Neural progenitor cell (in vitro differentiated cells): ENCODE measurements at regions not wholly inside any gene's neighbourhood (a gene's known extent, or its start where the extent isn't known, plus 50 kb on each side); places are given as distances from the start of the nearest gene placed in this dataset.

Experiments used
- EZH2 ChIP-seq: fragments of 200-600 bp; sonication (generic); IDR thresholded peaks from 2 replicates; pipeline ENCODE4 v1.6.1; 2017; ENCODE audit warnings: antibody characterized with exemption, mild to moderate bottlenecking, moderate library complexity
- TF ChIP-seq, protein P1 (sequence below): fragments of 200-600 bp; sonication (generic); IDR thresholded peaks from 2 replicates; pipeline ENCODE4 v1.5.1; 2017; ENCODE audit warnings: antibody characterized with exemption, mild to moderate bottlenecking

DNA sequence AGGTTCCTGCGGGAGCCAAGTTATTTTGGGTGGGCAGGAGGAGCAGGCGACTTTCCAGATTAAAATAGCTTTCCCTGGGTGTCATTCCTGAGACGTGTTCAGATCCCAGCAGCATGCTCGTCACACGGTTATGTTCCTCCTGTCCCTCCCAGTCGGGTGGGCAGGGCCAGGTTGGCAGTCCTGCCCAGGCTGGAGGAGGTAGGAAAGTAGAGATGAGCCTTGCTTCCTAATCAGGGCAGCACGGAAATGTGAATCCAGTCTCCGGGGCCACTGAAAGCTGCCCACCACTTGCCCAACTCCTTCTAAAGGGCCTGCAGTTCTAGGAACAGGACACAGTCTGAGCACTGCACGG, 137.0 kb downstream of the MRPL14 start:
- TF ChIP-seq, protein P1, sequence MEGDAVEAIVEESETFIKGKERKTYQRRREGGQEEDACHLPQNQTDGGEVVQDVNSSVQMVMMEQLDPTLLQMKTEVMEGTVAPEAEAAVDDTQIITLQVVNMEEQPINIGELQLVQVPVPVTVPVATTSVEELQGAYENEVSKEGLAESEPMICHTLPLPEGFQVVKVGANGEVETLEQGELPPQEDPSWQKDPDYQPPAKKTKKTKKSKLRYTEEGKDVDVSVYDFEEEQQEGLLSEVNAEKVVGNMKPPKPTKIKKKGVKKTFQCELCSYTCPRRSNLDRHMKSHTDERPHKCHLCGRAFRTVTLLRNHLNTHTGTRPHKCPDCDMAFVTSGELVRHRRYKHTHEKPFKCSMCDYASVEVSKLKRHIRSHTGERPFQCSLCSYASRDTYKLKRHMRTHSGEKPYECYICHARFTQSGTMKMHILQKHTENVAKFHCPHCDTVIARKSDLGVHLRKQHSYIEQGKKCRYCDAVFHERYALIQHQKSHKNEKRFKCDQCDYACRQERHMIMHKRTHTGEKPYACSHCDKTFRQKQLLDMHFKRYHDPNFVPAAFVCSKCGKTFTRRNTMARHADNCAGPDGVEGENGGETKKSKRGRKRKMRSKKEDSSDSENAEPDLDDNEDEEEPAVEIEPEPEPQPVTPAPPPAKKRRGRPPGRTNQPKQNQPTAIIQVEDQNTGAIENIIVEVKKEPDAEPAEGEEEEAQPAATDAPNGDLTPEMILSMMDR: no peak
- TF ChIP-seq EZH2: no peak
